ENCODE measurements at regions not wholly inside any gene's neighbourhood (a gene's known extent, or its start where the extent isn't known, plus 50 kb on each side); places are given as distances from the start of the nearest gene placed in this dataset.

DNA sequence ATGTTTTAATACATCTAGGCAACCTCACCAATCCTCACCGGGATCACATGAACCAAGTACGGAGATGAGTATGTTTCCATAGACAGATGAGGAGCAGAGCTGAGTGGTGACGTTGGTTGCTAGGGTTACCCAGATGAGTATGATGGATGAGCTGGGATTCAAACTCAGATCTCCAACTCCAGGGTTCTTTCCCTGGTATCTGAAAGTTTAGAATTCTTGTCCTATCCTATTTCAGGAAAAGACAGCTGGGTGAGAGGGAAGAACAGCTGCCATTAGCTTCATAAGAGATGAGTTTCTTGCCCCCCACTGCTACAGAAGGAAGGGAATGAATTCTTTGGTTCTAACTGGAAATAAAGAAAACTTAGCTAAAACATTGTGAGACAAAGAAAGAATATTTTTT is 728.9 kb upstream of the TBX3 start:
- TF ChIP-seq CTCF (conservative IDR thresholded peaks at IDR 0.05; ENCODE audit: low read depth, low read length), result no peak
- no peak for TF ChIP-seq EZH2 (IDR thresholded peaks at IDR 0.05; ENCODE audit: low read length, unreplicated experiment)
- no peak for TF ChIP-seq EZH2phosphoT487 (IDR thresholded peaks at IDR 0.05; ENCODE audit: borderline replicate concordance, low read length)
